Activated naive CD8-positive, alpha-beta T cell treated with anti-CD3 and anti-CD28 coated beads, Interleukin-2, amount 50 U/mL, for 24 hours (primary cell): ENCODE measurements at regions not wholly inside any gene's neighbourhood (a gene's known extent, or its start where the extent isn't known, plus 50 kb on each side); places are given as distances from the start of the nearest gene placed in this dataset.
A peak's percentile ranks its signal among the peaks of the same experiment; 100 is the strongest.
"Not testable (repeated sequence)": the region's sequence is repeated elsewhere in the genome, so short reads cannot be mapped to it uniquely, and the experiment has no call there.

Experiments
- ATAC-seq: fragments of 150-1000 bp; cut with Tn5 transposase; one replicate; pipeline ENCODE4 v1.10.0; 2021
- DNase-seq: peaks from one replicate; pipeline ENCODE4 v3.0.0; 2021
- H3K27ac Mint-ChIP-seq: one replicate; pipeline ENCODE4 v1.8.0; 2021; ENCODE audit warnings: mild to moderate bottlenecking, mixed read lengths
- H3K27me3 Mint-ChIP-seq: one replicate; pipeline ENCODE4 v1.8.0; 2021; ENCODE audit warnings: mixed read lengths
- H3K36me3 Mint-ChIP-seq: one replicate; pipeline ENCODE4 v1.8.0; 2021; ENCODE audit warnings: low read depth, mixed read lengths
- H3K4me1 Mint-ChIP-seq: one replicate; pipeline ENCODE4 v1.8.0; 2021; ENCODE audit warnings: mixed read lengths
- H3K4me3 Mint-ChIP-seq: one replicate; pipeline ENCODE4 v1.8.0; 2021; ENCODE audit warnings: mild to moderate bottlenecking, moderate library complexity, mixed read lengths
- H3K9me3 Mint-ChIP-seq: one replicate; pipeline ENCODE4 v1.8.0; 2021; ENCODE audit warnings: mixed read lengths

DNA sequence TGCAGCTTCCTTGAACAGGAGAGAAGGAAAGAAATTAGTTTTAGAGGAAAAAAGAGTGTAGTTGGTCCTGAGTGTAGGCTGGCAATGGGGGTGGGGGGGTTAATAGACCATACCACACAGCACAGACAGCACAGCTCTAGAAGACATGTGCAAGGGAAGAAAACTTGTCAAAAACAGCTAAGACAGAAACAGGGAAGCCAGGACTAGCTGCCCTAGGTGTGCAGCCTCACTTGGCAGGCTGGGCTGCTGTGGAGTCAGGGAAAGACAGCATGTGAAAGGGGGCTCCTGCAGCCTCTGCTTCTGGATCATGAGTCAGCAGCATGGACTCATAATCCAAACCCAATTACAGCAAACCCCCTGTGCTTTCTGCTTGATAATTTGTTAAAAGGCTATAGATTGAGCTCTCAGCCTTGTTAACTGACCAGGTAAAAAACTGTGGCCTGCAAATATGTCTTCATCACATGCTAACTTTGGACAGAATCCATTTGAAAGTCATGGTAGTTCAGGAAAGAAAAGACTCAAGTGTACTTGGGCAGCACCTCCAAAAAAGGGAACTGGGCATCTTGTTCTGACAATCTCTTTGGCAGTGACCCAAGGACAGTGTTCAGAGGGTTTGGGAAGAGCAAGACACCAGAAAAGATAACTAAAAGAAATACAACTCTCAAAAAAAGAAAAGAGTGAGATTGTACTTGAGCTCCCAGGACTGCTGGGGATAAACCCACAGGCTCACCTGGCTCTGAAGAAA, 142.2 kb upstream of the VWC2 start:
- no peaks in the 10 kb centered on the region for H3K27me3 Mint-ChIP-seq
- ATAC-seq (no peak), DNase-seq (no peak)
- H3K9me3 Mint-ChIP-seq, result no peaks in the 10 kb centered on the region
- no peak overlapping the region for H3K4me3 Mint-ChIP-seq
- no peak overlapping the region for H3K27ac Mint-ChIP-seq
- no peaks in the 10 kb centered on the region for H3K36me3 Mint-ChIP-seq
- no peaks in the 10 kb centered on the region for H3K4me1 Mint-ChIP-seq

GRCh38 chr7:49631960-49632359, 141.5 kb upstream of the VWC2 start:
- Mint-ChIP-seq H3K9me3 (no peaks in the 10 kb centered on the region), H3K4me1 (no peaks in the 10 kb centered on the region), H3K27me3 (no peaks in the 10 kb centered on the region), H3K36me3 (no peaks in the 10 kb centered on the region), H3K27ac (no peak overlapping the region), H3K4me3 (no peak overlapping the region)
- no peak for DNase-seq
- ATAC-seq, result no peak

GRCh38 chr7:49635800-49636199, 137.6 kb upstream of the VWC2 start:
- Mint-ChIP-seq H3K36me3 (no peaks in the 10 kb centered on the region), H3K27ac (no peak overlapping the region), H3K4me3 (no peak overlapping the region), H3K9me3 (no peaks in the 10 kb centered on the region), H3K4me1 (peaks cover 2% of the 10 kb centered on the region), H3K27me3 (no peaks in the 10 kb centered on the region)
- DNase-seq (no peak), ATAC-seq (no peak)

- DNase-seq, result no peak
- peaks cover 2% of the 10 kb centered on the region for H3K4me1 Mint-ChIP-seq
- no peaks in the 10 kb centered on the region for H3K36me3 Mint-ChIP-seq
- no peaks in the 10 kb centered on the region for H3K9me3 Mint-ChIP-seq
- no peaks in the 10 kb centered on the region for H3K27me3 Mint-ChIP-seq
- ATAC-seq, result no peak
- H3K4me3 Mint-ChIP-seq, result no peak overlapping the region
- H3K27ac Mint-ChIP-seq, result no peak overlapping the region
Observed at GRCh38 chr7:49636400-49636799, 137.0 kb upstream of the VWC2 start.

GRCh38 chr7:49638166-49638565, 135.3 kb upstream of the VWC2 start:
- H3K9me3 Mint-ChIP-seq, result no peaks in the 10 kb centered on the region
- ATAC-seq, result no peak

DNA sequence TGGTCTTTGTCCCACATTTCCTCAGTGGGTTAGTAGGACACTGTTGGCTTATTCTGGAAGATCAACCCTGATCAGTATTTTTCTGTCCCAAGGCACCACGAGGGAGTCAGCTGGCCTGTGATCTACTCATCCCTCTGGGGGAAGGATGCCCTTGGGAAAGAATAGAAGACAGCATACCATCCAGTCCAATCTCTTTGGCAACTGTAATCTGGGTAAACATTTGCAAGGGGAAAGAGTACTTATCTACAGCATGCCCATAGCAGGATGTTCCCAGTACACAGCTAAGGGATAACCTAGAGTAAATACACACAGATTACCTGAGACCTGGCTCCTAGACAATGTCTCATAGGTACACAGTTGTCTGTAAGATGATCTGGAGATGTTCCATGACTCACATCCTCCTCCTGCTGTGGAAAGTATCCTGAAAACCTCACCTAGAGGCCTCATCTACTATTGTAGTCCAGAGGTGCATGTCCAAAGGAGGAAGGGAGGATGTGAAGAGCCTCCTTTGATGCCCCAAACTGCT, 134.3 kb upstream of the VWC2 start:
- DNase-seq, result no peak
- Mint-ChIP-seq H3K9me3 (no peaks in the 10 kb centered on the region), H3K27ac (no peak overlapping the region), H3K27me3 (no peaks in the 10 kb centered on the region), H3K4me3 (no peak overlapping the region), H3K36me3 (no peaks in the 10 kb centered on the region), H3K4me1 (peaks cover 2% of the 10 kb centered on the region)
- ATAC-seq, result peak; percentile 31

More at GRCh38 chr7:49638166-49638565, 135.3 kb upstream of the VWC2 start:
- Mint-ChIP-seq H3K27me3 (no peaks in the 10 kb centered on the region), H3K27ac (no peak overlapping the region), H3K36me3 (no peaks in the 10 kb centered on the region), H3K4me3 (no peak overlapping the region), H3K4me1 (peaks cover 2% of the 10 kb centered on the region)
- DNase-seq, result no peak

DNA sequence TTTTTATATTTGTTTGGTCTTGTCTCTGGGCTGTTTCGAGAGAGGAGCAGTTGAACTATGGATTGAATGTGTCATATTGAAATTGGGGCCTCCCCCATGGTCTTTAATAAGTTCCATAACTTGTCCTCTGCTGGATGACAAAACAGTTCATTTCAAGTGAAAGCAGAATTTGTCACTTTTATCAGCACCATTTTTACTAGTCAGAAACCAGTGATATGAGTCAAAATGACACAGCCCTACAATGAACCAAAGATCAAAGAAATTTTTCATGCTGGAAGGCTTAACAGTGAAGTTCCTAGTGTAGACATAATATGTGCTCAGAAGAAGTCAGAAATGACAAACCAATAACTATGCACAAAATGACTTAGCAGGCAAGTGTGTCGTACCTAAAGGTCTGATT, 133.6 kb upstream of the VWC2 start:
- no peak overlapping the region for H3K4me3 Mint-ChIP-seq
- no peak overlapping the region for H3K27ac Mint-ChIP-seq
- DNase-seq (no peak), ATAC-seq (peak; percentile 63)
- H3K27me3 Mint-ChIP-seq, result no peaks in the 10 kb centered on the region
- H3K9me3 Mint-ChIP-seq, result no peaks in the 10 kb centered on the region
- H3K4me1 Mint-ChIP-seq, result peaks cover 2% of the 10 kb centered on the region
- H3K36me3 Mint-ChIP-seq, result no peaks in the 10 kb centered on the region

- H3K27me3 Mint-ChIP-seq, result no peaks in the 10 kb centered on the region
- no peaks in the 10 kb centered on the region for H3K36me3 Mint-ChIP-seq
- DNase-seq (no peak), ATAC-seq (no peak)
- H3K9me3 Mint-ChIP-seq, result no peaks in the 10 kb centered on the region
- peaks cover 2% of the 10 kb centered on the region for H3K4me1 Mint-ChIP-seq
- no peak overlapping the region for H3K4me3 Mint-ChIP-seq
- H3K27ac Mint-ChIP-seq, result no peak overlapping the region
Observed at GRCh38 chr7:49643321-49643720, 130.1 kb upstream of the VWC2 start.

GRCh38 chr7:49643736-49644135, 129.7 kb upstream of the VWC2 start:
- ATAC-seq (no peak), DNase-seq (no peak)
- Mint-ChIP-seq H3K9me3 (no peaks in the 10 kb centered on the region), H3K4me1 (peaks cover 2% of the 10 kb centered on the region), H3K27me3 (no peaks in the 10 kb centered on the region), H3K27ac (no peak overlapping the region), H3K36me3 (no peaks in the 10 kb centered on the region), H3K4me3 (no peak overlapping the region)

DNA sequence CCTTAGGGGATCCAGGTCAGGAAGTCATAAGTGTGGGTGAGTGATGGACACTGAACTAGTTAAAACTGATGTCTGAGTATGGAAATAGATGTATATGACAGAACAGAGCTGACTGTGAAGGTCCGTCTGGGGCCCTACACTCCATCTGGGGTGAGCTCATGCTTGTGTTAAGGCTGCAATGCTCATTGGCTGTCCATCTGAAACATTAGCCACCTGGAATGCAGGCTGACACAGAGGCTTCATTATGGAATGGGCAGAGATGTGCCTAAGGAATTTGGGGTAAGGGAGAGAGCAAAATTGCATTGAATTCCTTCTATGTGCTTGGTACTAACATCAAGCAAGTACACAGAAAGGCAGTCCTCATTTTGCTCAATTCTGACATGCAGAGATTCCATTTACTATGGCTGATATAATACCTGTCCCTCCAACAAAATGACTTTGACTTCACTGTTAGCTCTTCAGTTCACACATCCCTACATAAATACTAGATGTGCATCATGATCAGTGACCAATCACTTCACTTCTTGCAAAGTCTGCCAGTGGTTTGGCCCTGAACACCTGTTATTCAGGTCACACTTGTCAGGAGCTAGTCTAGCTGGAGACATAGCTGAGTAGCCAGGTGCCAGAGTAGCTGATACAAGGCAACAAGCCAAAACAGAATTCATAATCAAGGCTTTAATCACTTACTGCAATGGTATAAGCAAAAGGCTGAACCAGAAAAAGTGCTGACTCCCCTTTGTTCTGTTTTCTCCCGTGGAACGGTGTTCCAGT, 128.9 kb upstream of the VWC2 start:
- H3K27ac Mint-ChIP-seq, result no peak overlapping the region
- no peaks in the 10 kb centered on the region for H3K36me3 Mint-ChIP-seq
- no peak overlapping the region for H3K4me3 Mint-ChIP-seq
- H3K9me3 Mint-ChIP-seq, result peaks cover 4% of the 10 kb centered on the region
- DNase-seq (no peak), ATAC-seq (no peak)
- peaks cover 2% of the 10 kb centered on the region for H3K4me1 Mint-ChIP-seq
- no peaks in the 10 kb centered on the region for H3K27me3 Mint-ChIP-seq

GRCh38 chr7:49645296-49645695, 128.1 kb upstream of the VWC2 start:
- no peak for DNase-seq
- no peak for ATAC-seq
- no peak overlapping the region for H3K4me3 Mint-ChIP-seq

DNA sequence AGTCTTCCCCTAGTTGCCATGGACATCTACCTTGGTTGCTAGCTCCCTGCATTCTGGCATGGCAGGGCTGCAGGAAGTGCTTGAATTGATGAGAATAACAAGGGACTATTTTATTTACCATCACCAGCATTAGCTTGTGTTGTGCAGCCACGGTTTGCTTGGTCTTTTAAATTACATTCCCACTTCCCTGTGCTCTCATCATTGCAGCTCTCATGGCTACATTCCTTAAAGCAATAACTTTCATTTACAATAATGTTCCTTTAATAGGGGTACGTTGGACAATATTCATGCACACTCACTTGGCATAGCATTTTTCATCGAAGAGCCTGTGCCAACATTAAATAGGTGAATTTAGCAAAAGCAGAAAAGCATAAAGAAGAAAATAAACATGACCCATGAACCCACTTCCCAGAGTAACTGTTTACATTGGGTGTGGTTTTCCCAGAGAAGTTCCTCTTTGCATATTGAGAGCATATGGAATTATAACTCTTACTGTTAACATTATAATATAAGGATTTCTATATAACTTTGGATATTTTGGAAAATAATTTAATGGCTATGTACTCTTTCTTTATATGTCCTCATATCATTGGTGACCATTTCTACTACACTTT, 113.2 kb upstream of the VWC2 start:
- H3K4me1 Mint-ChIP-seq, result no peaks in the 10 kb centered on the region
- ATAC-seq (no peak), DNase-seq (no peak)
- no peaks in the 10 kb centered on the region for H3K27me3 Mint-ChIP-seq
- no peak overlapping the region for H3K27ac Mint-ChIP-seq
- no peaks in the 10 kb centered on the region for H3K9me3 Mint-ChIP-seq
- no peaks in the 10 kb centered on the region for H3K36me3 Mint-ChIP-seq
- no peak overlapping the region for H3K4me3 Mint-ChIP-seq

More at GRCh38 chr7:49645296-49645695, 128.1 kb upstream of the VWC2 start:
- no peak overlapping the region for H3K27ac Mint-ChIP-seq
- no peaks in the 10 kb centered on the region for H3K4me1 Mint-ChIP-seq
- no peaks in the 10 kb centered on the region for H3K36me3 Mint-ChIP-seq
- no peaks in the 10 kb centered on the region for H3K27me3 Mint-ChIP-seq
- peaks cover 4% of the 10 kb centered on the region for H3K9me3 Mint-ChIP-seq

GRCh38 chr7:49660976-49661375, 112.5 kb upstream of the VWC2 start:
- H3K4me1 Mint-ChIP-seq, result no peaks in the 10 kb centered on the region
- H3K36me3 Mint-ChIP-seq, result no peaks in the 10 kb centered on the region
- ATAC-seq (no peak), DNase-seq (no peak)
- H3K27ac Mint-ChIP-seq, result no peak overlapping the region
- H3K27me3 Mint-ChIP-seq, result no peaks in the 10 kb centered on the region
- no peak overlapping the region for H3K4me3 Mint-ChIP-seq
- no peaks in the 10 kb centered on the region for H3K9me3 Mint-ChIP-seq

DNA sequence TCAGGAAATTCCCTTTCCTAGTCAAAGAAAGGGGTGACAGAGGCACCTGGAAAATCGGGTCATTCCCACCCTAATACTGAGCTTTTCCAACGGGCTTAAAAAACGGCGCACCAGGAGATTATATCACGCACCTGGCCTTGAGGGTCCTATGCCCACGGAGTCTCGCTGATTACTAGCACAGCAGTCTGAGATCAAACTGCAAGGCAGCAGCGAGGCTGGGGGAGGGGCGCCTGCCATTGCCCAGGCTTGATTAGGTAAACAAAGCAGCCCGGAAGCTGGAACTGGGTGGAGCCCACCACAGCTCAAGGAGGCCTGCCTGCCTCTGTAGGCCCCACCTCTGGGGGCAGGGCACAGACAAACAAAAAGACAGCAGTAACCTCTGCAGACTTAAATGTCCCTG, 107.5 kb upstream of the VWC2 start:
- not testable (repeated sequence) for H3K27ac Mint-ChIP-seq, H3K4me1 Mint-ChIP-seq, H3K36me3 Mint-ChIP-seq, DNase-seq, ATAC-seq, H3K4me3 Mint-ChIP-seq, H3K27me3 Mint-ChIP-seq, H3K9me3 Mint-ChIP-seq

DNA sequence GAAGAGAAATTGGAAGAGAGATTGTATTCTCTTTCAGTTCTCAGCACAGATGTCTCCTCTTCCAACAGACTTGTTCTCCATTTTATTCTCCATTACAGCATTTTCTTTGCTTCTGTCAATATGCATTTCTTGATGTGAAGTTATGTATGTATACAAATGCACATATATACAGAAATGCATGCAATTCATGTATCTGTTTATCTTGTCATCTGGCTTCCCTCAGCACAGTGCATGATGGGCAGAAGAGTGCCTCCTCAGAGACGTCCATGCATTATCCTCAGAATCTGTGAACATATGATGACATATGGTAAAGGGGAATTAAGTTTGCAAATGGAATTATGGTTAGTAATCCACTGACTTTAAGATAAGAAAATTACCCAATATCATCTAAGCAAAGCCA, 106.7 kb upstream of the VWC2 start:
- Mint-ChIP-seq H3K27ac (no peak overlapping the region), H3K4me1 (no peaks in the 10 kb centered on the region), H3K4me3 (no peak overlapping the region), H3K27me3 (no peaks in the 10 kb centered on the region), H3K36me3 (no peaks in the 10 kb centered on the region), H3K9me3 (peaks cover 4% of the 10 kb centered on the region)
- DNase-seq (no peak), ATAC-seq (no peak)
